WTC11 (cell line): ENCODE measurements at regions not wholly inside any gene's neighbourhood (a gene's known extent, or its start where the extent isn't known, plus 50 kb on each side); places are given as distances from the start of the nearest gene placed in this dataset.

Experiments used
- ATAC-seq: fragments of 200-7000 bp; cut with Tn5 transposase; 2 replicates; pipeline ENCODE4 v1.10.0; 2021; ENCODE audit warnings: mild to moderate bottlenecking, moderate library complexity
- CTCF ChIA-PET: fragments of 300-600 bp; sonication (Branson Sonifier 250); formaldehyde crosslinking; loops from one replicate; lab custom pipeline; 2021; ENCODE audit warnings: antibody characterized with exemption; lab: Charles Lee
- POLR2A ChIA-PET: fragments of 350-600 bp; sonication (Branson Sonifier 250); formaldehyde crosslinking; loops from one replicate; lab custom pipeline; 2021; ENCODE audit warnings: antibody characterized with exemption; lab: Charles Lee
- DNase-seq: peaks from one replicate; pipeline ENCODE4 v3.0.0; 2021; ENCODE audit warnings: low spot score
- H3K27ac Mint-ChIP-seq: 2 replicates; pipeline ENCODE4 v1.8.0; 2021; ENCODE audit warnings: mixed read lengths
- H3K27me3 Mint-ChIP-seq: 2 replicates; pipeline ENCODE4 v1.8.0; 2021; ENCODE audit warnings: low read depth, mild to moderate bottlenecking, moderate library complexity, mixed read lengths
- H3K36me3 Mint-ChIP-seq: 2 replicates; pipeline ENCODE4 v1.8.0; 2021; ENCODE audit warnings: mixed read lengths
- H3K4me1 Mint-ChIP-seq: 2 replicates; pipeline ENCODE4 v1.8.0; 2022; ENCODE audit warnings: mixed read lengths
- H3K4me3 Mint-ChIP-seq: 2 replicates; pipeline ENCODE4 v1.8.0; 2021; ENCODE audit warnings: mild to moderate bottlenecking, moderate library complexity, mixed read lengths
- H3K9me3 Mint-ChIP-seq: 2 replicates; pipeline ENCODE4 v1.8.0; 2021; ENCODE audit warnings: mixed read lengths
- CREB1 ChIP-seq: sonication (generic); formaldehyde crosslinking; IDR thresholded peaks from 2 replicates; pipeline ENCODE4 v1.8.0; 2023; ENCODE audit warnings: mild to moderate bottlenecking, missing genetic modification reagents
- E2F4 ChIP-seq: sonication (generic); formaldehyde crosslinking; IDR thresholded peaks from 2 replicates; pipeline ENCODE4 v1.8.1; 2022; ENCODE audit warnings: low read depth, mild to moderate bottlenecking, moderate library complexity, missing genetic modification reagents, borderline replicate concordance
- ESRRA ChIP-seq: sonication (generic); formaldehyde crosslinking; IDR thresholded peaks from 2 replicates; pipeline ENCODE4 v1.8.1; 2022; ENCODE audit warnings: mild to moderate bottlenecking, missing genetic modification reagents, borderline replicate concordance
- FOXJ3 ChIP-seq: sonication (generic); formaldehyde crosslinking; IDR thresholded peaks from 2 replicates; pipeline ENCODE4 v1.9.0; 2021; ENCODE audit warnings: missing genetic modification reagents, mild to moderate bottlenecking, borderline replicate concordance
- FOXP1 ChIP-seq: sonication (generic); formaldehyde crosslinking; IDR thresholded peaks from 2 replicates; pipeline ENCODE4 v1.8.0; 2022; ENCODE audit warnings: missing genetic modification reagents, mild to moderate bottlenecking, moderate library complexity, borderline replicate concordance
- JUN ChIP-seq: sonication (generic); formaldehyde crosslinking; IDR thresholded peaks from 2 replicates; pipeline ENCODE4 v1.8.0; 2023; ENCODE audit warnings: mild to moderate bottlenecking, missing genetic modification reagents
- PRRX2 ChIP-seq: fragments of 250-450 bp; sonication (Bioruptor Pico); IDR thresholded peaks from 2 replicates; pipeline ENCODE4 v1.8.0; 2021; ENCODE audit warnings: mild to moderate bottlenecking
- RELA ChIP-seq: sonication (generic); formaldehyde crosslinking; IDR thresholded peaks from 2 replicates; pipeline ENCODE4 v1.8.1; 2022; ENCODE audit warnings: missing genetic modification reagents, mild to moderate bottlenecking, borderline replicate concordance
- SP1 ChIP-seq: sonication (generic); formaldehyde crosslinking; conservative IDR thresholded peaks from 2 replicates; pipeline ENCODE4 v1.8.1; 2022; ENCODE audit warnings: missing genetic modification reagents
- ZNF121 ChIP-seq: sonication (generic); formaldehyde crosslinking; IDR thresholded peaks from 2 replicates; pipeline ENCODE4 v1.8.0; 2023; ENCODE audit warnings: missing genetic modification reagents
- ZNF423 ChIP-seq: fragments of 250-450 bp; sonication (Bioruptor Pico); IDR thresholded peaks from 2 replicates; pipeline ENCODE4 v2.1.2; 2022; ENCODE audit warnings: mild to moderate bottlenecking, moderate library complexity
- ZSCAN18 ChIP-seq: fragments of 250-450 bp; sonication (Bioruptor Pico); IDR thresholded peaks from 2 replicates; pipeline ENCODE4 v2.1.2; 2022; ENCODE audit warnings: mild to moderate bottlenecking, moderate library complexity
- TF ChIP-seq, protein P1 (sequence below): fragments of 250-450 bp; sonication (Bioruptor Pico); IDR thresholded peaks from 2 replicates; pipeline ENCODE4 v1.8.0; 2021; ENCODE audit warnings: mild to moderate bottlenecking
- TF ChIP-seq, protein P2 (sequence below): sonication (generic); formaldehyde crosslinking; IDR thresholded peaks from 2 replicates; pipeline ENCODE4 v1.8.1; 2023; ENCODE audit warnings: mild to moderate bottlenecking, missing genetic modification reagents
- TF ChIP-seq, protein P3 (sequence below): fragments of 250-450 bp; sonication (Bioruptor Pico); IDR thresholded peaks from 2 replicates; pipeline ENCODE4 v1.9.0; 2021; ENCODE audit warnings: mild to moderate bottlenecking
- TF ChIP-seq, protein P4 (sequence below): sonication (generic); formaldehyde crosslinking; IDR thresholded peaks from 2 replicates; pipeline ENCODE4 v1.8.0; 2022; ENCODE audit warnings: mild to moderate bottlenecking, missing genetic modification reagents

- TF ChIP-seq, protein P1, sequence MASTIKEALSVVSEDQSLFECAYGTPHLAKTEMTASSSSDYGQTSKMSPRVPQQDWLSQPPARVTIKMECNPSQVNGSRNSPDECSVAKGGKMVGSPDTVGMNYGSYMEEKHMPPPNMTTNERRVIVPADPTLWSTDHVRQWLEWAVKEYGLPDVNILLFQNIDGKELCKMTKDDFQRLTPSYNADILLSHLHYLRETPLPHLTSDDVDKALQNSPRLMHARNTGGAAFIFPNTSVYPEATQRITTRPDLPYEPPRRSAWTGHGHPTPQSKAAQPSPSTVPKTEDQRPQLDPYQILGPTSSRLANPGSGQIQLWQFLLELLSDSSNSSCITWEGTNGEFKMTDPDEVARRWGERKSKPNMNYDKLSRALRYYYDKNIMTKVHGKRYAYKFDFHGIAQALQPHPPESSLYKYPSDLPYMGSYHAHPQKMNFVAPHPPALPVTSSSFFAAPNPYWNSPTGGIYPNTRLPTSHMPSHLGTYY (CRISPR knock-in tag) = no peak
- TF ChIP-seq, protein P2, sequence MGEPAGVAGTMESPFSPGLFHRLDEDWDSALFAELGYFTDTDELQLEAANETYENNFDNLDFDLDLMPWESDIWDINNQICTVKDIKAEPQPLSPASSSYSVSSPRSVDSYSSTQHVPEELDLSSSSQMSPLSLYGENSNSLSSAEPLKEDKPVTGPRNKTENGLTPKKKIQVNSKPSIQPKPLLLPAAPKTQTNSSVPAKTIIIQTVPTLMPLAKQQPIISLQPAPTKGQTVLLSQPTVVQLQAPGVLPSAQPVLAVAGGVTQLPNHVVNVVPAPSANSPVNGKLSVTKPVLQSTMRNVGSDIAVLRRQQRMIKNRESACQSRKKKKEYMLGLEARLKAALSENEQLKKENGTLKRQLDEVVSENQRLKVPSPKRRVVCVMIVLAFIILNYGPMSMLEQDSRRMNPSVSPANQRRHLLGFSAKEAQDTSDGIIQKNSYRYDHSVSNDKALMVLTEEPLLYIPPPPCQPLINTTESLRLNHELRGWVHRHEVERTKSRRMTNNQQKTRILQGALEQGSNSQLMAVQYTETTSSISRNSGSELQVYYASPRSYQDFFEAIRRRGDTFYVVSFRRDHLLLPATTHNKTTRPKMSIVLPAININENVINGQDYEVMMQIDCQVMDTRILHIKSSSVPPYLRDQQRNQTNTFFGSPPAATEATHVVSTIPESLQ (CRISPR knock-in tag) = no peak
These were observed 241.2 kb downstream of the PIK3R1 start (continued) for GRCh38 chr5:68456756-68457217.

DNA sequence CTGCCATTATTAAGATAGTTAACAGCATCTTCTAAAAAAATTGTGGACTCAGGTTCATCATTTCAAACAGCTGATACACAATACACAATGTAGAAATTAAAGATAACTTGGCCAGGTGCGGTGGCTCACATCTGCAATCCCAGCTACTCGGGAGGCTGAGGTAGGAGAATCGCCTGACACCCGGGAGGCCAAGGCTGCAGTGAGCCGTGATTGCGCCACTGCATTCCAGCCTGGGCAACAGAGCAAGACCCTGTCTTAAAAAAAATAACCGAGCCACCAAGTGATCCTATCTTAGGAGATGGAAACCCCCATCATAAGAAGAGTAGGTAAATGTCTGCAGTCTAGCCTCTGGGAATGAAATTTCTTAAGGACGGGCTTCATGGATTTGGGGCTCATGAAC lies 241.7 kb downstream of the PIK3R1 start:
- Mint-ChIP-seq H3K4me1 (peaks cover 37% of the 10 kb centered on the region), H3K4me3 (no peak overlapping the region), H3K9me3 (peaks cover 23% of the 10 kb centered on the region)
- POLR2A ChIA-PET = no interaction called here
- TF ChIP-seq ZNF121 (CRISPR knock-in tag) (peak; percentile 70; the same call in 1 of the 2 replicates), RELA (CRISPR knock-in tag) (no peak)
- TF ChIP-seq, all 79 proteins: peak for 1
- Mint-ChIP-seq H3K36me3 (peaks cover 16% of the 10 kb centered on the region), H3K27me3 (no peaks in the 10 kb centered on the region), H3K27ac (no peak overlapping the region)
- CTCF ChIA-PET = no interaction called here
- DNase-seq (no peak), ATAC-seq (no peak)

- Mint-ChIP-seq H3K4me1 (peaks cover 37% of the 10 kb centered on the region), H3K27me3 (no peaks in the 10 kb centered on the region), H3K9me3 (peaks cover 16% of the 10 kb centered on the region), H3K27ac (no peak overlapping the region), H3K4me3 (no peak overlapping the region), H3K36me3 (peaks cover 14% of the 10 kb centered on the region)
- ChIA-PET CTCF (no interaction called here), POLR2A (no interaction called here)
- ATAC-seq = no peak
- TF ChIP-seq PRRX2 (CRISPR knock-in tag) (no peak), FOXP1 (no peak), CREB1 (no peak), E2F4 (CRISPR knock-in tag) (no peak)
- no peak for DNase-seq
These were observed 243.0 kb downstream of the PIK3R1 start for GRCh38 chr5:68458416-68459021.

GRCh38 chr5:68459093-68459809 lies 243.7 kb downstream of the PIK3R1 start:
- ChIA-PET POLR2A (no interaction called here), CTCF (interaction anchor here (1.0 kb wide), 1 partner anchor 27 kb away, joined by 3 read pairs; no protein-coding TSS in a partner anchor)
- peaks cover 37% of the 10 kb centered on the region for H3K4me1 Mint-ChIP-seq
- no peak overlapping the region for H3K27ac Mint-ChIP-seq
- no peak for ATAC-seq
- H3K27me3 Mint-ChIP-seq = no peaks in the 10 kb centered on the region
- no peak for DNase-seq
- peaks cover 9% of the 10 kb centered on the region for H3K9me3 Mint-ChIP-seq
- no peak overlapping the region for H3K4me3 Mint-ChIP-seq
- peaks cover 7% of the 10 kb centered on the region for H3K36me3 Mint-ChIP-seq
- TF ChIP-seq FOXJ3 (CRISPR knock-in tag) (no peak), CREB1 (no peak), ZSCAN18 (CRISPR knock-in tag) (no peak), JUN (CRISPR knock-in tag) (no peak), SP1 (CRISPR knock-in tag) (no peak), ESRRA (CRISPR knock-in tag) (no peak), ZNF423 (CRISPR knock-in tag) (no peak), ZNF121 (CRISPR knock-in tag) (no peak)
- TF ChIP-seq, protein P3, sequence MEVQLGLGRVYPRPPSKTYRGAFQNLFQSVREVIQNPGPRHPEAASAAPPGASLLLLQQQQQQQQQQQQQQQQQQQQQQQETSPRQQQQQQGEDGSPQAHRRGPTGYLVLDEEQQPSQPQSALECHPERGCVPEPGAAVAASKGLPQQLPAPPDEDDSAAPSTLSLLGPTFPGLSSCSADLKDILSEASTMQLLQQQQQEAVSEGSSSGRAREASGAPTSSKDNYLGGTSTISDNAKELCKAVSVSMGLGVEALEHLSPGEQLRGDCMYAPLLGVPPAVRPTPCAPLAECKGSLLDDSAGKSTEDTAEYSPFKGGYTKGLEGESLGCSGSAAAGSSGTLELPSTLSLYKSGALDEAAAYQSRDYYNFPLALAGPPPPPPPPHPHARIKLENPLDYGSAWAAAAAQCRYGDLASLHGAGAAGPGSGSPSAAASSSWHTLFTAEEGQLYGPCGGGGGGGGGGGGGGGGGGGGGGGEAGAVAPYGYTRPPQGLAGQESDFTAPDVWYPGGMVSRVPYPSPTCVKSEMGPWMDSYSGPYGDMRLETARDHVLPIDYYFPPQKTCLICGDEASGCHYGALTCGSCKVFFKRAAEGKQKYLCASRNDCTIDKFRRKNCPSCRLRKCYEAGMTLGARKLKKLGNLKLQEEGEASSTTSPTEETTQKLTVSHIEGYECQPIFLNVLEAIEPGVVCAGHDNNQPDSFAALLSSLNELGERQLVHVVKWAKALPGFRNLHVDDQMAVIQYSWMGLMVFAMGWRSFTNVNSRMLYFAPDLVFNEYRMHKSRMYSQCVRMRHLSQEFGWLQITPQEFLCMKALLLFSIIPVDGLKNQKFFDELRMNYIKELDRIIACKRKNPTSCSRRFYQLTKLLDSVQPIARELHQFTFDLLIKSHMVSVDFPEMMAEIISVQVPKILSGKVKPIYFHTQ (CRISPR knock-in tag) = no peak
- TF ChIP-seq, protein P4, sequence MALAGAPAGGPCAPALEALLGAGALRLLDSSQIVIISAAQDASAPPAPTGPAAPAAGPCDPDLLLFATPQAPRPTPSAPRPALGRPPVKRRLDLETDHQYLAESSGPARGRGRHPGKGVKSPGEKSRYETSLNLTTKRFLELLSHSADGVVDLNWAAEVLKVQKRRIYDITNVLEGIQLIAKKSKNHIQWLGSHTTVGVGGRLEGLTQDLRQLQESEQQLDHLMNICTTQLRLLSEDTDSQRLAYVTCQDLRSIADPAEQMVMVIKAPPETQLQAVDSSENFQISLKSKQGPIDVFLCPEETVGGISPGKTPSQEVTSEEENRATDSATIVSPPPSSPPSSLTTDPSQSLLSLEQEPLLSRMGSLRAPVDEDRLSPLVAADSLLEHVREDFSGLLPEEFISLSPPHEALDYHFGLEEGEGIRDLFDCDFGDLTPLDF (CRISPR knock-in tag) = no peak
